LNCAP (cell line): ENCODE measurements at regions not wholly inside any gene's neighbourhood (a gene's known extent, or its start where the extent isn't known, plus 50 kb on each side); places are given as distances from the start of the nearest gene placed in this dataset.

ENCODE experiments used
- CTCF ChIP-seq: fragments of 450-650 bp; IDR thresholded peaks from 2 replicates; pipeline ENCODE4 v1.5.1; 2017; ENCODE audit warnings: mild to moderate bottlenecking

GRCh38 chr10:128896963-128897362 is 570.1 kb upstream of the MGMT start:
- no peak for TF ChIP-seq CTCF

GRCh38 chr10:128897401-128898129 is 569.5 kb upstream of the MGMT start:
- TF ChIP-seq CTCF = no peak

DNA sequence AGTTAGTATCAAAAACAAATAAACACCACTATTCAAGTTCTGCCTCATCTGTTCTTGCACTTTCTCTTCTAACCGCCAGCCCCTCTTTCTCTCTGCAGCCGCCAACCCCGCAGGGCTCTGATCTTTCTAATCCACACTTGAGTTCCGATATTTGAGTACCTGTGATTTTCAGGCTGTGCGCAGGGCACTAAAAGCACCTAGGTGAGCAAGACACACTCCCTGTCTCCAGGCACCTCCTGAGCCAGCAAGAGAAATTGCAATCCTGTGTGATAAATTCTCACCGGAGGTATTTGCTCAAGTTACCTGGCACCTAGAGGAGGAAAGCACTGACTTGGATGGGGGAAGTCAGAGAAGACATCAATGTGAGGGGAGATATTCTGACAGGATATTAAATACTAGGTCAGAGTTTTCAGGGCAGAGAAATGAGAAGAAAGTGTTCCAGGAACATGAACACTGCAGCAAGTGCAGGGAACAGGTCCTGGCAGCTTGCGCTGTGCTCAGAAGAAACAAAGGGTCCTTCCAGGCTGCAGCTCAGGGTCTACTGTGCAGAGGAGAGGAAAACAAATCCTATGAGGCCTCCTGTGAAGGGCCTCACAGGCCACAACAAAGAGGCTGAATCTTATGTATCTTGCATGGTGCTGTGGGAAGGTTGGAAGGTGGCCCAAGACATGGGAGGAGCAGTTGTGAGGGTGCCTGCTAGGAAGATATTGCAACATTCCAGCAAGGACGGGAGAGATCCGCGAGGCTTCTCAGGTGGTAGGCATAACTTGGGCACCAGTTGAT is 568.7 kb upstream of the MGMT start:
- TF ChIP-seq CTCF = no peak

DNA sequence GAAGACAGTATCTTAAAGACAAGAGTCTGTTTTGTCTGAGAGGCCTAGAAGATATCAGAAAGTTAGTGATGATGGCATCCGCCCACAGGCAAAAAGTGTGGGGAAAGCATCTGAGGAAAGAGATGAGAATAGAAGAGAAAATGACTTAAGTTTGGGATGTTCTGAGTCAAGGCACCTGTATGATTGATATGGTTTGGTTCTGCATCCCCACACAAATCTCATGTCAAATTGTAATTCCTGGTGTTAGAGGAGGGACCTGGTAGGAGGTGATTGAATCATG is 568.2 kb upstream of the MGMT start:
- TF ChIP-seq CTCF = no peak

DNA sequence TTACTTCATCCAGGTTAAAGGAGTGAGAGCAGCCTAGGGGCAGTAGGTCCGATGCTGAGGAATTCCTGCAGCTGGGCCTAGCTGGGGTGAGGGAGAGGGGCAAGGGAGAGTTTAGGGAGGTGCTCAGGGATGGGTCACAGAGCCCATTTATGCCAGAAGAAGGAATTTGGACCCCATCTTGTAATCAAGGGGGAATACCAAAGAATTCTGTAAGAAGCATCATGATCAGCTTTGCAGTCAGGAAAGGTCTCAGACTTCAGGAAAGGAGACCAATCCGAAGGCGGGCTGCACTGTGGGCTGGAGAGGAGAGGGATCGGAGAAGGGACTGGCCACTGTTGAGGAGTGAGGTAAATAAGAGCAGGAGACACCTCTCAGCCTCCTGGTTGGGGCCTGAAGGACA is 566.6 kb upstream of the MGMT start:
- TF ChIP-seq CTCF = no peak

DNA sequence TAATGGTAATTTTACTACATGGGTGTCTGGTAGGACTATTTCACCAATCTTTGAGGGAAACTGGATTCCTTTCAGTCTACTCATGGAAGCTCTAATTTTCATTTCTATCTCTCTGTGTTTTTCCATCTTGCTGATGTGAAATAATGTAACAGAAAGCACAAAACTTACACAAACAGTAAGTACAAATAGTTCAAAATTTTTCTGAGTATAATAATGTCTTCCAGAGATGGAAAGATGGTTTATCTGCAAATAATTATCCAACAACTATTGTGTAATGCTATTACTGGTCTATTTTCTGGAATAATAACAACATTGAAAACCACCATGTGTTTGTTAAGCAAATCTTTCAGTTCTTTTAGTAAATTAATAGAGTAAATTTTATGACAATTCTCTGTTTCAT is 565.8 kb upstream of the MGMT start:
- no peak for TF ChIP-seq CTCF

GRCh38 chr10:128902031-128902710 is 564.9 kb upstream of the MGMT start:
- no peak for TF ChIP-seq CTCF
